H9 (cell line): ENCODE measurements at regions not wholly inside any gene's neighbourhood (a gene's known extent, or its start where the extent isn't known, plus 50 kb on each side); places are given as distances from the start of the nearest gene placed in this dataset.

Experiments used
- DNase-seq: peaks from one replicate; pipeline ENCODE4 v3.0.0-alpha.2; 2017
- H2AFZ ChIP-seq: one replicate; pipeline ENCODE4 v1.6.1; 2013; ENCODE audit warnings: mild to moderate bottlenecking, low read length, control low read depth, moderate library complexity
- H2AK5ac ChIP-seq: 2 replicates; pipeline ENCODE4 v1.6.1; 2013; ENCODE audit warnings: low read length, control low read depth, mixed read lengths; ENCODE audit not compliant: insufficient read length
- H2BK120ac ChIP-seq: one replicate; pipeline ENCODE4 v1.6.1; 2013; ENCODE audit warnings: low read depth, mild to moderate bottlenecking, low read length, control low read depth, inconsistent platforms; ENCODE audit not compliant: poor library complexity, severe bottlenecking
- H2BK12ac ChIP-seq: 2 replicates; pipeline ENCODE4 v1.6.1; 2013; ENCODE audit warnings: low read length, control low read depth, mixed read lengths, low read depth; ENCODE audit not compliant: insufficient read length
- H2BK15ac ChIP-seq: 2 replicates; pipeline ENCODE4 v1.6.1; 2013; ENCODE audit warnings: low read depth, low read length, control low read depth
- H2BK20ac ChIP-seq: one replicate; pipeline ENCODE4 v1.6.1; 2013; ENCODE audit warnings: low read depth, mild to moderate bottlenecking, low read length, control low read depth, inconsistent platforms; ENCODE audit not compliant: poor library complexity, severe bottlenecking
- H2BK5ac ChIP-seq: 2 replicates; pipeline ENCODE4 v1.6.1; 2013; ENCODE audit warnings: low read length, control low read depth, mixed read lengths; ENCODE audit not compliant: insufficient read length
- H3K14ac ChIP-seq: 2 replicates; pipeline ENCODE4 v1.6.1; 2013; ENCODE audit warnings: low read length, control low read depth; ENCODE audit not compliant: insufficient read depth
- H3K18ac ChIP-seq: 2 replicates; pipeline ENCODE4 v1.6.1; 2013; ENCODE audit warnings: low read depth, mild to moderate bottlenecking, mixed read lengths, low read length, control low read depth; ENCODE audit not compliant: insufficient read length
- H3K23ac ChIP-seq: 2 replicates; pipeline ENCODE4 v1.6.1; 2013; ENCODE audit warnings: low read length, control low read depth, mixed read lengths, low read depth; ENCODE audit not compliant: insufficient read length
- H3K23me2 ChIP-seq: 2 replicates; pipeline ENCODE4 v1.6.1; 2013; ENCODE audit warnings: low read depth, mild to moderate bottlenecking, mixed read lengths, low read length, control low read depth; ENCODE audit not compliant: insufficient read length, poor library complexity, severe bottlenecking
- H3K27ac ChIP-seq: 2 replicates; pipeline ENCODE4 v1.5.1; 2013; ENCODE audit warnings: low read length, control low read depth, mixed read lengths, low read depth; ENCODE audit not compliant: insufficient read length
- H3K27me3 ChIP-seq: 2 replicates; pipeline ENCODE4 v1.6.1; 2013; ENCODE audit warnings: low read length, control low read depth, inconsistent platforms; ENCODE audit not compliant: insufficient read depth
- H3K4ac ChIP-seq: 2 replicates; pipeline ENCODE4 v1.6.1; 2013; ENCODE audit warnings: low read depth, mild to moderate bottlenecking, control low read depth, inconsistent platforms, low read length, moderate library complexity
- H3K4me1 ChIP-seq: 2 replicates; pipeline ENCODE4 v1.6.1; 2013; ENCODE audit warnings: low read length, control low read depth, inconsistent platforms; ENCODE audit not compliant: insufficient read depth
- H3K4me2 ChIP-seq: 2 replicates; pipeline ENCODE4 v1.6.1; 2013; ENCODE audit warnings: low read length, control low read depth, mixed read lengths; ENCODE audit not compliant: insufficient read length, insufficient read depth
- H3K56ac ChIP-seq: 2 replicates; pipeline ENCODE4 v1.6.1; 2013; ENCODE audit warnings: low read depth, mild to moderate bottlenecking, mixed read lengths, low read length, control low read depth; ENCODE audit not compliant: insufficient read length
- H3K79me1 ChIP-seq: 2 replicates; pipeline ENCODE4 v1.6.1; 2013; ENCODE audit warnings: low read depth, mild to moderate bottlenecking, moderate library complexity, low read length, control low read depth, inconsistent platforms; ENCODE audit not compliant: insufficient read depth, poor library complexity, severe bottlenecking
- H3K79me2 ChIP-seq: 2 replicates; pipeline ENCODE4 v1.6.1; 2013; ENCODE audit warnings: low read length, control low read depth, inconsistent platforms; ENCODE audit not compliant: insufficient read depth
- H3K9ac ChIP-seq: 2 replicates; pipeline ENCODE4 v1.6.1; 2013; ENCODE audit warnings: low read length, control low read depth, mixed read lengths; ENCODE audit not compliant: insufficient read length; ENCODE audit errors: extremely low read depth
- H3K9me3 ChIP-seq: one replicate; pipeline ENCODE4 v1.6.1; 2013; ENCODE audit warnings: low read depth, low read length, inconsistent platforms; ENCODE audit not compliant: control insufficient read depth
- H3T11ph ChIP-seq: one replicate; pipeline ENCODE4 v1.6.1; 2013; ENCODE audit warnings: mild to moderate bottlenecking, low read length, control low read depth, inconsistent platforms
- H4K20me1 ChIP-seq: one replicate; pipeline ENCODE4 v1.6.1; 2013; ENCODE audit not compliant: control insufficient read depth, insufficient read length, insufficient read depth
- H4K5ac ChIP-seq: 2 replicates; pipeline ENCODE4 v1.6.1; 2013; ENCODE audit warnings: low read depth, mild to moderate bottlenecking, mixed read lengths, low read length, control low read depth; ENCODE audit not compliant: insufficient read length
- H4K8ac ChIP-seq: replicated peaks from 2 replicates; pipeline ENCODE4 v1.6.1; 2013; ENCODE audit warnings: low read length, control low read depth, mixed read lengths, low read depth; ENCODE audit not compliant: insufficient read length
- H4K91ac ChIP-seq: 2 replicates; pipeline ENCODE4 v1.6.1; 2013; ENCODE audit warnings: low read depth, mild to moderate bottlenecking, moderate library complexity, mixed read lengths, low read length, control low read depth; ENCODE audit not compliant: insufficient read length
- H3K27ac Mint-ChIP-seq, 3 experiments: 2 replicates in 2 of 3; 3 replicates in 1 of 3; pipeline ENCODE4 v1.8.0; 2020 to 2021; ENCODE audit warnings: mixed read lengths in 3 of 3, mild to moderate bottlenecking in 1 of 3, moderate library complexity in 1 of 3
- H3K27me3 Mint-ChIP-seq: 2 replicates; pipeline ENCODE4 v1.8.0; 2021; ENCODE audit warnings: low read depth, mild to moderate bottlenecking, moderate library complexity, mixed read lengths
- H3K36me3 Mint-ChIP-seq, 3 experiments: 2 replicates in 2 of 3; 3 replicates in 1 of 3; pipeline ENCODE4 v1.8.0; 2020 to 2021; ENCODE audit warnings: low read depth in 3 of 3, mixed read lengths in 3 of 3; ENCODE audit not compliant: insufficient read depth in 1 of 3
- H3K4me1 Mint-ChIP-seq, 2 experiments: 2 replicates each; pipeline ENCODE4 v1.8.0; 2020; ENCODE audit warnings: mixed read lengths in 2 of 2
- H3K4me3 Mint-ChIP-seq, 2 experiments: 2 replicates in 1 of 2; 3 replicates in 1 of 2; pipeline ENCODE4 v1.8.0; 2020 to 2021; ENCODE audit warnings: mild to moderate bottlenecking in 2 of 2, mixed read lengths in 2 of 2, moderate library complexity in 1 of 2
- H3K9me3 Mint-ChIP-seq, 2 experiments: 2 replicates in 1 of 2; 3 replicates in 1 of 2; pipeline ENCODE4 v1.8.0; 2020; ENCODE audit warnings: mild to moderate bottlenecking in 2 of 2, mixed read lengths in 2 of 2, moderate library complexity in 1 of 2
- WGBS: extraction: QIAGEN DNeasy Blood & Tissue Kit; methylation state at CpG from one replicate; pipeline ENCODE4 v1.1.7; 2013; ENCODE audit warnings: missing lambda C conversion rate, low lambda C conversion rate, mixed read lengths; ENCODE audit not compliant: insufficient read length; ENCODE audit errors: extremely low coverage; 5-methylcytosine and 5-hydroxymethylcytosine counted together
- TF ChIP-seq, protein P1 (sequence below): fragments of 200-600 bp; sonication (generic); conservative IDR thresholded peaks from 3 replicates; pipeline ENCODE4 v1.8.0; 2021; ENCODE audit warnings: antibody characterized with exemption, mild to moderate bottlenecking

DNA sequence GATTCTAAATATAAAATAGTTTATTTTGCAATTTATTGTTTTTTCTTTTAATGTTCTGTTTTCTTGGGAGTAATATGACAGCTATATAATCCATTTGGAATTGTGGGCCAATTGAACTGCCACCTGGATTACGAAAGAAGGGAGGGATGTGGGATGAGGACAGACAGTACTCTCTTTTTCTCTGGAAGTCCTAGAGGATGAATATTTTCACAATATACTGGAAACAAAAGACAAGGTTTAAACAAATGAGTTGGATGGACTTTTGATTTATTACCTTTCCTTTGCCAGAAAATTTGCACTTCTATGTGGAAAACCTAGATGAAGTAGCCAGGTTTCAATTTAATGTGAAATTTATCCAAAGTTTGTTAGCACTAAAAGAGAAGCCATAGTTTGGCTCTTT, 325.5 kb upstream of the IMPG1 start:
- no peak overlapping the region for H2BK15ac ChIP-seq
- no peak overlapping the region for H3K4me3 Mint-ChIP-seq
- no peak overlapping the region for H3K4me2 ChIP-seq
- no peak overlapping the region for H3K56ac ChIP-seq
- no CpG with 5 or more reads among the region's 1 CpG for WGBS
- H3K9me3 ChIP-seq: no peaks in the 10 kb centered on the region
- no peaks in the 10 kb centered on the region for H3K23me2 ChIP-seq
- no peak overlapping the region for H2BK12ac ChIP-seq
- H3K9ac ChIP-seq: no peak overlapping the region
- H3K14ac ChIP-seq: no peak overlapping the region
- no peak overlapping the region for H3K23ac ChIP-seq
- H4K20me1 ChIP-seq: no peaks in the 10 kb centered on the region
- no peaks in the 10 kb centered on the region for H3K4me1 Mint-ChIP-seq
- H3K36me3 Mint-ChIP-seq: no peaks in the 10 kb centered on the region
- H3K18ac ChIP-seq: no peak overlapping the region
- no peaks in the 10 kb centered on the region for H3K9me3 Mint-ChIP-seq
- H2BK120ac ChIP-seq: no peak overlapping the region
- H2AK5ac ChIP-seq: no peak overlapping the region
- H3K4ac ChIP-seq: no peak overlapping the region
- H3K27me3 ChIP-seq: no peaks in the 10 kb centered on the region
- H3K27ac ChIP-seq: no peak overlapping the region
- H3T11ph ChIP-seq: no peak overlapping the region
- no peaks in the 10 kb centered on the region; the same call in 1 of the 2 replicates for H3K27me3 Mint-ChIP-seq
- DNase-seq: no peak
- no peak overlapping the region for H2AFZ ChIP-seq
- TF ChIP-seq, protein P1, sequence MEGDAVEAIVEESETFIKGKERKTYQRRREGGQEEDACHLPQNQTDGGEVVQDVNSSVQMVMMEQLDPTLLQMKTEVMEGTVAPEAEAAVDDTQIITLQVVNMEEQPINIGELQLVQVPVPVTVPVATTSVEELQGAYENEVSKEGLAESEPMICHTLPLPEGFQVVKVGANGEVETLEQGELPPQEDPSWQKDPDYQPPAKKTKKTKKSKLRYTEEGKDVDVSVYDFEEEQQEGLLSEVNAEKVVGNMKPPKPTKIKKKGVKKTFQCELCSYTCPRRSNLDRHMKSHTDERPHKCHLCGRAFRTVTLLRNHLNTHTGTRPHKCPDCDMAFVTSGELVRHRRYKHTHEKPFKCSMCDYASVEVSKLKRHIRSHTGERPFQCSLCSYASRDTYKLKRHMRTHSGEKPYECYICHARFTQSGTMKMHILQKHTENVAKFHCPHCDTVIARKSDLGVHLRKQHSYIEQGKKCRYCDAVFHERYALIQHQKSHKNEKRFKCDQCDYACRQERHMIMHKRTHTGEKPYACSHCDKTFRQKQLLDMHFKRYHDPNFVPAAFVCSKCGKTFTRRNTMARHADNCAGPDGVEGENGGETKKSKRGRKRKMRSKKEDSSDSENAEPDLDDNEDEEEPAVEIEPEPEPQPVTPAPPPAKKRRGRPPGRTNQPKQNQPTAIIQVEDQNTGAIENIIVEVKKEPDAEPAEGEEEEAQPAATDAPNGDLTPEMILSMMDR: no peak
- no peak overlapping the region for H4K5ac ChIP-seq
- H4K8ac ChIP-seq: no peak overlapping the region
- H2BK5ac ChIP-seq: no peak overlapping the region
- H3K27ac Mint-ChIP-seq: no peak overlapping the region
- no peak overlapping the region for H4K91ac ChIP-seq
- no peaks in the 10 kb centered on the region for H3K79me1 ChIP-seq
- H2BK20ac ChIP-seq: no peak overlapping the region
- H3K4me1 ChIP-seq: no peaks in the 10 kb centered on the region
- H3K79me2 ChIP-seq: no peaks in the 10 kb centered on the region
